C4-2B (cell line): ENCODE measurements at regions not wholly inside any gene's neighbourhood (a gene's known extent, or its start where the extent isn't known, plus 50 kb on each side); places are given as distances from the start of the nearest gene placed in this dataset.

Experiments used
- H3K27ac ChIP-seq: fragments of 450-650 bp; 2 replicates; pipeline ENCODE4 v1.5.1; 2017
- ZFX ChIP-seq: fragments of 450-650 bp; IDR thresholded peaks from 2 replicates; pipeline ENCODE4 v1.6.1; 2017
- TF ChIP-seq, protein P1 (sequence below): fragments of 450-650 bp; conservative IDR thresholded peaks from 2 replicates; pipeline ENCODE4 v1.5.1; 2017; ENCODE audit warnings: mild to moderate bottlenecking

DNA sequence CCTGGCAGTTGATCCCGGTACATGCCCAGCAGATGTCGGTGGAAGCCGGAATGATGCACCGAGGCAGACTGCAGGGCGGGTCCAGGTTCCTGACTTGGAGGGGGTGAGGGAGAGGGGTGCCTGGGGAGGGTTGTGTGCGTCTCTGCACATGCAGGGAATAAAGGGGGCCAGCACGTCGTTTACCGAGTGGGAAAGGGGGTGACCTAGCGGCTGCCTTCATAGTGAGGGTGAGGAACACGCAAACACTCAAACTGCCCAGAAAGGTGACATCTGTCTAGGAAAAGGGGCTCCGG lies 801.7 kb downstream of the TBC1D22A start:
- TF ChIP-seq, protein P1, sequence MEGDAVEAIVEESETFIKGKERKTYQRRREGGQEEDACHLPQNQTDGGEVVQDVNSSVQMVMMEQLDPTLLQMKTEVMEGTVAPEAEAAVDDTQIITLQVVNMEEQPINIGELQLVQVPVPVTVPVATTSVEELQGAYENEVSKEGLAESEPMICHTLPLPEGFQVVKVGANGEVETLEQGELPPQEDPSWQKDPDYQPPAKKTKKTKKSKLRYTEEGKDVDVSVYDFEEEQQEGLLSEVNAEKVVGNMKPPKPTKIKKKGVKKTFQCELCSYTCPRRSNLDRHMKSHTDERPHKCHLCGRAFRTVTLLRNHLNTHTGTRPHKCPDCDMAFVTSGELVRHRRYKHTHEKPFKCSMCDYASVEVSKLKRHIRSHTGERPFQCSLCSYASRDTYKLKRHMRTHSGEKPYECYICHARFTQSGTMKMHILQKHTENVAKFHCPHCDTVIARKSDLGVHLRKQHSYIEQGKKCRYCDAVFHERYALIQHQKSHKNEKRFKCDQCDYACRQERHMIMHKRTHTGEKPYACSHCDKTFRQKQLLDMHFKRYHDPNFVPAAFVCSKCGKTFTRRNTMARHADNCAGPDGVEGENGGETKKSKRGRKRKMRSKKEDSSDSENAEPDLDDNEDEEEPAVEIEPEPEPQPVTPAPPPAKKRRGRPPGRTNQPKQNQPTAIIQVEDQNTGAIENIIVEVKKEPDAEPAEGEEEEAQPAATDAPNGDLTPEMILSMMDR: no peak
- no peak for TF ChIP-seq ZFX
- H3K27ac ChIP-seq: no peak overlapping the region

DNA sequence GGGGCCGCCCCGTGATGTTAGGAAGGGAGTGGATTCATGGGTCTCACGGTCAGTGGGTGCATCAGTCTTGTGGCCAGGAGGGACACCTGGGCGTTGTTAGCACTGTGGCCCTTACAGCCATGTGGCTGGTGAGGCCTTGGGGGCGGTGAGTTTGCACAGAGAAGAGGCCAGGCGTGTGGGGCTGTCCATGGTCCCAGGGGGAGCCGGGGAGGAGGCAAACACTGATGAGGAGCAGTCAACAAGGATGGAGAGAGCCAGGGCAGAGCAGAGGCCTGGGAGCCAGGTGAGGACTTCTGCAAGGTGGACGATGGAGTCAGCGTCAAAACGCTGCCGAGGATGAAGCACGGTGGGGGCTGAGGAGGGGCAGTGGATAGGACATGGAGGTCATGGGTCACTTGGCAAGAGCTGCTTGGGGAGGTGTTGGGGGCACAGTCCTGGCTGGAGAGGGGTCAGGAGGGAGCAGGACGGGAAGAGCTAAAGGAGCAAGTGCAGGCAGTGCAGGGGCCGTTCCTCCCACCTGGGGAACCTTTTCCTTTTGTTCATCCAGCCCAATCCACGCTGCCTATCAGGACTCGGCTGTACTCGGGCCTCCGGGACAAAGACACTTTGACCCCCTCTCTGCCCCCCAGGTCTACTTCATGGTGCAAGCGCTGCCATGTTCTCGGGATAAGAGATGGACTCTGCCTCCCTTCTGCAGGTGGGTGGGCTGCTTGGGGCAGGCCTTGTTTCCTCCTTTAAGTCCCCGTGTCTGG lies 801.1 kb downstream of the TBC1D22A start:
- H3K27ac ChIP-seq: no peak overlapping the region
- TF ChIP-seq, protein P1: no peak
- no peak for TF ChIP-seq ZFX

DNA sequence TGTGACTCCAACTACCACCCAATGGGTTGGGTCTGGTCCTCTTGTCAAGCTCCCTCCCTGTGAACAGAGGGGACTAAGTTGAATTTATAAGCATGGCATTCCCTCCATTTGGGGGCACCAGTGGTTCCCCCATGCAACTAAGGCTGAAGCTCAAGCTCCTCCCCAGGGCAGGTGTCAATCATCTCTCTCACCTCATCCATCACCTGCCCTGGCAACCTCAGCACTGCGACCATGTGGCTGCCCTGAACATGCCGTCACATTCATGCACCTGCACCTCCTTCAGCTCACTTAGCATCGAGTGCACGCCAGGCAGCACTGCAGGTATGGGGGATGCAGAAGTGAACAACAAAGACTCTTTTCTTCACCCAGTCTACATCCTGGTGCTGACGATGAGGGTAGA lies 799.3 kb downstream of the TBC1D22A start:
- TF ChIP-seq, protein P1: no peak
- no peak for TF ChIP-seq ZFX
- H3K27ac ChIP-seq: no peak overlapping the region

DNA sequence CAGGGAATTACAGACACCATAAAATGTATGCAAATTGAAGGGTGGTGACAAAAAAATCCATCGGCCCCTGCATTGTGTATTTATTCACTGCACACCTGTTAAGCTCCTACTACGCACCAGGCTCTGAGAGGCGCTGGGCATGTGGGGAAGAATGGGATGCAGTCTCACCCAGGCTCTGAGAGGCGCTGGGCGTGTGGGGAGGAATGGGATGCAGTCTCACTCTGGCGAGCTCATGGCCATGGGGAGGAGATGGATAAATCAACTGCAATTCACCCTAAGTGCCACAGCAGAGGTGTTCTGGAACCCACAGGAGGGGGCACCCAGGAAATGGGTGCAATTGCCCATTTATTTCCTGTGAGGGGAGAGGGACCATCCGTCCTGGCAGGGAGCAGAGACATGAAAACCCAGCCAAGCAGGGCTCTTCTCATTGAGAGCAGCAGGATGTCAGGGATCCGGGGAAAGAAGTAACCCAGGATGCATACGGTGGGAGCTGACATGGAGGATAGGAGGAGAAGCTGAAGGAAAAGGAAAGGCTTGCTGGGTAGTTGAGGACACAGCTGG lies 798.7 kb downstream of the TBC1D22A start:
- no peak overlapping the region for H3K27ac ChIP-seq
- TF ChIP-seq ZFX: no peak
- TF ChIP-seq, protein P1: no peak

DNA sequence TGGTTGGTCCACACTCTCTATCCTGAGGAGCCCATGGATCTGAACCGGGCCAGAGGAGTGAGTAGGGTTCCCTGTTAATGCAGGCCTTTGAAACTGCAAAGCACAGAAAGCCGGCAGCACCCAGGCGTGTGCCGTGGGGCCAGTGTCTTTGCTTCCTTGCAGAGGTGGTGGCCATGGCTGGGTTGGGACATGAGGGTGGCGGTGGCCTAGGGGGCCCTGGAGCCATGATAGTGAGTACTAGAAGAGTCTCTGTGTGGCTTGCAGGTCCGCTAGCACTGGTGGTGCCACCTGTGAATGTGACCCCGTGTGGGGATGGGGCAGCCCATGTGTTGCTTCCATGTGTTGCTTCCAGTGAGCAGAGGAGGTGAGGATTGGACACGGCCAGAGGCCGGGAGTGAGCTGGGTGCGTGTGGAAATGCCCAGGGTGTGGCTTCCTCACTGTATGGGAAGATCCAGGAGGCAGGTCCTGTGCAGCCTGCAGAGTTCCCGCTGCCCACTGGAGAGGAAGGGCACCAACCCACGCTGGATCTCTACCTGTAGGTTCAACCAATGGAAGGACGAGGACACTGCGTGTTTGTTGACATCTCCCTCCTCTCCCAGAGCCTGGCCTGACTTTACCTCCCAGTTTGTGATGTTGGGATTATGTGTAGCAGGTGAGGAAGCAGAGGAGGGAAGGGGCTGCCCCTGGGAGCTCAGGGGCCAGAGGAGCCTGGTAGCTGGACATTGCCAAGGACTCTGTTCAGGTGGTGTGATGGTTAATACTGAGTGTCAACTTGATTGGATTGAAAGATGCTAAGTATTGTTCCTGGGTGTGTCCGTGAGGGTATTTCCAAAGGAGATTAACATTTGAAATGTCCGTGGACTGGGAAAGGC lies 796.6 kb downstream of the TBC1D22A start:
- no peak for TF ChIP-seq ZFX
- TF ChIP-seq, protein P1: no peak
- no peak overlapping the region for H3K27ac ChIP-seq

DNA sequence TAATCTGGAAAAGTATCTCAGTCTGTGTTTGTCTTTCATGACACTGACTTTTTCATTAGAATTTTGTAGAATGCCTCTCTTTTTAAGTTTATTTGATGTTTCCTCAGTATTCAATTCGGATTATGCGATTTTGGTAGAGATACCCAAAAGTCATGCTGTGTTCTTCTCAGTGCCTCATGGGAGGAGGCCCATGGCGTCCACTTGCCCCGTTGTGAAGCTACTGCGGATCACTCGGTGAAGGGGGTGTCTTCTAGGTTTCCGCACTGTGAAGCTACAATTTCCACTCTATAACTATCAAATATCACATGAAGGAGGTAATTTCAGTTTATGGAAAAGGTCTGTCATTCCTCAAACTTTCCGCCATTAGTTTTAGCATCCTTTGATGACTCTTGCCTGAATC lies 794.0 kb downstream of the TBC1D22A start:
- TF ChIP-seq, protein P1: no peak
- no peak for TF ChIP-seq ZFX
- H3K27ac ChIP-seq: no peak overlapping the region

DNA sequence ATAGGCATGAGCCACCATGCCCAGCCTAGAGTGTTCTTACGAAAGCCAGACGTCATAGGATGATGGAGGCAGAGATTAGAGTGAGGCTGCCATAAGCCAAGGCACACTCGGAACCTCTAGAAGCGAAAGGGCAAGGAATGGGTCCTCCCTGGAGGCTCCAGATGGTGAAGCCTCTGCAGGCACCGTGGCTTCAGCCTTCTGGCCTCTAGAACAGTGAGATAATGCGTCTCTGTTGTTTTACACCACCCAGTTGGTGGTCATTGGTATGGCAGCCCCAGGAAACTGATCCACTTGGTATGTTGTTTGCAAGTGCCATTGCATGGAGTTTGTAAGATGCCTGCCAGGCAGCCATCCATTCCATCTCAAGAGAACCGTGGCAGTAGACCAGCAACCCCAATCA lies 791.0 kb downstream of the TBC1D22A start:
- no peak overlapping the region for H3K27ac ChIP-seq
- no peak for TF ChIP-seq ZFX
- TF ChIP-seq, protein P1: no peak
